Esophagus squamous epithelium (tissue), 5 donors: ENCODE measurements at regions not wholly inside any gene's neighbourhood (a gene's known extent, or its start where the extent isn't known, plus 50 kb on each side); places are given as distances from the start of the nearest gene placed in this dataset.

ENCODE experiments used
- DNase-seq: peaks from one replicate; lab custom pipeline; 2025; lab: John Stamatoyannopoulos, UW
- H3K27ac ChIP-seq, 4 donors: fragments of 200-600 bp; sonication (generic); one replicate each; pipeline ENCODE4 v1.5.1; 2016 to 2019; ENCODE audit warnings: mild to moderate bottlenecking in 1 of 4
- H3K27me3 ChIP-seq, 4 donors: fragments of 200-600 bp; sonication (generic); 1 replicate in 3 of 4; 2 replicates in 1 of 4; pipeline versions ENCODE4 v1.5.1 to v1.6.0; 2017 to 2021; ENCODE audit warnings: antibody characterized with exemption in 1 of 4
- H3K36me3 ChIP-seq, 3 donors: fragments of 200-600 bp; sonication (generic); one replicate each; pipeline ENCODE4 v1.5.1; 2016 to 2019
- H3K4me1 ChIP-seq, 3 donors: fragments of 200-600 bp; sonication (generic); one replicate each; pipeline ENCODE4 v1.5.1; 2017 to 2019
- H3K4me3 ChIP-seq, 4 donors: fragments of 200-600 bp; sonication (generic); 1 replicate in 3 of 4; 2 replicates in 1 of 4; pipeline ENCODE4 v1.5.1; 2016 to 2019; ENCODE audit warnings: mild to moderate bottlenecking in 2 of 4, moderate library complexity in 1 of 4
- H3K9me3 ChIP-seq, 3 donors: fragments of 200-600 bp; sonication (generic); one replicate each; pipeline ENCODE4 v1.5.1; 2016 to 2019
- POLR2A ChIP-seq, 4 donors: fragments of 450-650 bp; IDR thresholded peaks; one replicate each; pipeline ENCODE4 v1.6.1; 2017; ENCODE audit warnings: antibody characterized with exemption in 4 of 4, mild to moderate bottlenecking in 4 of 4, moderate library complexity in 3 of 4
- WGBS, 2 donors: methylation state at CpG; one replicate each; pipeline ENCODE4 v1.1.5; 2018; 5-methylcytosine and 5-hydroxymethylcytosine counted together
- intact Hi-C: fragments of 100-400 bp; cut with DNase I; formaldehyde crosslinking; loops from one replicate; pipeline ENCODE4 v1.15.0; 2022
- TF ChIP-seq, protein P1 (sequence below), 6 experiments: fragments of 450-650 bp in 4 of 6; fragments of 200-600 bp in 2 of 6; sonication (generic) in 2 of 6; IDR thresholded peaks; one replicate each; pipeline ENCODE4 v1.5.1; 2016 to 2019; ENCODE audit warnings: antibody characterized with exemption in 6 of 6, mild to moderate bottlenecking in 4 of 6, moderate library complexity in 4 of 6
- donor health status: DM: yes; HTN: yes; CAD: no.

DNA sequence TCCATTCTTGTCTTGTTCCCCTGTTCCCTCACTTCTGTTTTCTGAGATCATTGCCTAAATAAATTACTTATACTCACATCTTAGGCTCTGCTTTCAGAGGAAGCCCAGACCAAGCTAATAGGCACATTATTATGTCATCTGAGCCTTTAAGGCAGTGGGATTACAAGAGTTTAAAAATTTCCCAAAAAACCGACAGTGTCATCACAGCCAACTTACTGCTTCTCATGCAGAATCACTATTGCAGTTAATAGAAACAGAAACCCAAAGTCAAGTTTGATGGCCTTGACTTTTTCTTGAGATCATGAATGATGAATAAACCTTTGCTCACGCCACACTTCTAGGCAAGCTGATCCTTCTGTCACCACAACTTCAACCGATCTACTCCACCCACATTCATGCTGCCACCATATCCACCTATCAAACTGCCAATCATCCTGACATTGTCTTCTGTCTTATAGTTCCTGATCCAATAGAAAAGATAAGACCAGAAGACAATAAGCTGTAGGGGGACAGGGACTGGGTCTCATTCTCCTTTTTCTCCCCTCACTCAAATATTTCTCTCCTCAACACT, 142.7 kb upstream of the CREB1 start:
- 72% methylated on average over 3 of the region's 3 CpGs for whole genome bisulfite sequencing, 2 donors
- TF ChIP-seq POLR2A (IDR thresholded peaks at IDR 0.05) = no peak
- TF ChIP-seq, protein P1, sequence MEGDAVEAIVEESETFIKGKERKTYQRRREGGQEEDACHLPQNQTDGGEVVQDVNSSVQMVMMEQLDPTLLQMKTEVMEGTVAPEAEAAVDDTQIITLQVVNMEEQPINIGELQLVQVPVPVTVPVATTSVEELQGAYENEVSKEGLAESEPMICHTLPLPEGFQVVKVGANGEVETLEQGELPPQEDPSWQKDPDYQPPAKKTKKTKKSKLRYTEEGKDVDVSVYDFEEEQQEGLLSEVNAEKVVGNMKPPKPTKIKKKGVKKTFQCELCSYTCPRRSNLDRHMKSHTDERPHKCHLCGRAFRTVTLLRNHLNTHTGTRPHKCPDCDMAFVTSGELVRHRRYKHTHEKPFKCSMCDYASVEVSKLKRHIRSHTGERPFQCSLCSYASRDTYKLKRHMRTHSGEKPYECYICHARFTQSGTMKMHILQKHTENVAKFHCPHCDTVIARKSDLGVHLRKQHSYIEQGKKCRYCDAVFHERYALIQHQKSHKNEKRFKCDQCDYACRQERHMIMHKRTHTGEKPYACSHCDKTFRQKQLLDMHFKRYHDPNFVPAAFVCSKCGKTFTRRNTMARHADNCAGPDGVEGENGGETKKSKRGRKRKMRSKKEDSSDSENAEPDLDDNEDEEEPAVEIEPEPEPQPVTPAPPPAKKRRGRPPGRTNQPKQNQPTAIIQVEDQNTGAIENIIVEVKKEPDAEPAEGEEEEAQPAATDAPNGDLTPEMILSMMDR (IDR thresholded peaks at IDR 0.05) = no peak

DNA sequence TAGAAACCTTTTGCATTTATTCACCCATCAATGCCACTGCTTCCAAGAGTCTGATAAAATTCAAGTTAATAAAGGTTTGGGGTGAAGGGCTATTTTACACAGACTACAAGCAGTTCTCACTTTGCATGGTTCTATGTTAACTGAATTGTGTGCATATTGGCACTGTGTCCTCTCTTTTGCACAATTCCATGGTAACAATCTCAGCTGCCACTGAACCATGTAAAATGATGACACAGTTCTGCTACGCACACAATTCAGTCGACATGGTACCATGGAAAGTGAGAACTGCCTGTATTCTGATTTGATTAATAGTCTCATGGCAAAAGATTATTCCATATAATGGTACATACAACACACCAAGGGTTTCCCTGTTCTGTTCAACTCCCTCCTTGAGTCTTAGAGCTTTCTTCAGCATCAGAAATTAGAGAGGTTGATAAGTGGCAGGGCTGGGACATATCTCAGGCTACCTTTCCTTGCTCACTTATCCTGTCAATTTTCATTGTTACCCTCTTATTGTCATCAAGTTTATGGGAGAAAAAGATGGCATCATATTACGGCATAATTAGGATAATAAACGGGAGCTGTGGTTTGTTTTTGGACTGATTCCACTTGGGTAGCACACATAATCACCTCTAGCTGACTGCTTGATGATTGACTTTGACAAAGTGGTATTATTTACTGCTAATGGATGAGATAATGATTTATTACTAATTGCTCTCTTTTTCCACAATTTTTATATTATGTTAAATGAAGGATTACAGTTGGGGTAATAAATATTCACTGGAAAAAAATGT, 139.3 kb upstream of the CREB1 start:
- intact Hi-C loops = no loop called here
- Histone ChIP-seq H3K9me3 (no peaks in the 10 kb centered on the region), H3K4me3 (no peak overlapping the region), H3K36me3 (no peaks in the 10 kb centered on the region), H3K4me1 (peaks cover 0 to 8% (median 0%) of the 10 kb centered on the region in 3 donors), H3K27me3 (no peaks in the 10 kb centered on the region), H3K27ac (no peak overlapping the region)
- DNase-seq = no peak
- TF ChIP-seq, protein P1 (IDR thresholded peaks at IDR 0.05) = no peak
- no peak for TF ChIP-seq POLR2A (IDR thresholded peaks at IDR 0.05)
- WGBS, 2 donors = 69 to 73% methylated on average over 4 of the region's 4 CpGs

More for the DNA sequence above, 142.7 kb upstream of the CREB1 start:
- Histone ChIP-seq H3K36me3 (no peaks in the 10 kb centered on the region), H3K27ac (no peak overlapping the region), H3K9me3 (peaks cover 0 to 11% (median 6%) of the 10 kb centered on the region in 3 donors), H3K27me3 (no peaks in the 10 kb centered on the region), H3K4me1 (no peaks in the 10 kb centered on the region), H3K4me3 (no peak overlapping the region)
- no peak for DNase-seq
- intact Hi-C loops = no loop called here

DNA sequence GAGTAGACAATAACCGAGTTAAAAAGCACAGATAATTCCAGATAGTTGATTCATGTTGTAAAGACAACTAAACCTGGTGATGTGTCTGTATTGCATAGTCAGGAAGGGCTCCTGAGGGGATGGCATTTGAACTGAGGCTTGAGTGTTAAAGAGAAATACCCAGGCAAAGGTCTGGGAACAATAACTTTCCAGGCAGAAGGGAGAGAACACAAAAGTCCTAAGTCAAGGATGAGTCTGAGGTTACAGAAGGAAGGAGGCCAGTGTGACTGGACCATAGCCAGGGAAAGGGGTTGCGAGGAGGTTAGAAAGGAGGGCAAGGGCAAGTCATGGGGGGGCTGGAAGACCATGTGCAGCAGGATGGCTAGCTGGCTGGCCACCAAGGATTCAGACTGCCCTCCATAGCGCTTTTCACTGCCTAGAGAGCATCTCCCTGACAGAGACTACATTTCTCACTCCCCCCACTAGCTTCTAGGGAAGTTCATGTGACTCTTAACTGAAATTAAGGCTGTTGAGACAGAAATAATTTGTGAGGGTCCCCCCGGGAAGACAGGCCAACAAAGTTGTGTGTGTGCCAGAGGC, 135.5 kb upstream of the CREB1 start:
- TF ChIP-seq POLR2A (IDR thresholded peaks at IDR 0.05) = no peak
- TF ChIP-seq, protein P1 (IDR thresholded peaks at IDR 0.05) = no peak
- intact Hi-C loops = no loop called here
- H3K9me3 ChIP-seq = no peaks in the 10 kb centered on the region
- no peaks in the 10 kb centered on the region for H3K36me3 ChIP-seq
- no peak overlapping the region for H3K4me3 ChIP-seq
- no peak for DNase-seq
- WGBS, 2 donors = 43 to 54% methylated on average over 4 of the region's 4 CpGs
- H3K27me3 ChIP-seq = no peaks in the 10 kb centered on the region
- peaks cover 0 to 8% (median 0%) of the 10 kb centered on the region in 3 donors for H3K4me1 ChIP-seq
- peak overlapping the region in 2 of 4 donors; percentile 2 to 57 for H3K27ac ChIP-seq

DNA sequence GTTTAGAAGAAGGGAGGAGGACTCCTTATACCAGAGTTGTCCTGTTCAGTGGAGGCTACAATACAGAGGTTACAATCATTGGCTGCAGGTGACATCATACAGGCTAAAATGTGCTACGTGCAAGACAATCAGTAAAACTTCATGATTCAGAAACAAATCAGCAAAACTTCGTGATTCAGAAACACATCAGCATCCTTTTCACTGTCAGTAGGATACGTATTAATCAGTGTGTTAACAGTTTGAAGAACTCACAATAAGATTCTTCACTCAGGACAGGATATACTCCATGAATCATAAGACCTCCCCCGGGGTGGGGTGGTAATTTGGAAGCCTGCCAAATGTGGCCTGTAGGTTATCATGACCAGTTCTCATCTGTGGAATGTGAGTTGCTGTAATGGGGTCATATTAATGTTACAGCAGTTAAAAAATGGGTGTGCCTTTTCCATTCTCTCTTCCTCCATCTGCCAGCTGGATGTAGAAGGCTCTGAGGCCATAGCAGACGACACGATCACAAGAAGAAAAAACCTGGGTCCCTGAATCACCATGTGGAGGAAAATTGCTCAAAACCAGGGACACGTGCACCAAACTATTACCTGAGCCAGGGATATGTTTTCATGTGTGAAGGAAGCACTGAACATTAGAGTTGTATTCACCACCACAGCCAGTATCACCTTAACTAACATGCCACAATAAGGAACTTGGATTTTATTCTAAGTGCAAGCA, 134.8 kb upstream of the CREB1 start:
- Histone ChIP-seq H3K4me3 (no peak overlapping the region), H3K36me3 (no peaks in the 10 kb centered on the region), H3K9me3 (no peaks in the 10 kb centered on the region), H3K27ac (peak overlapping the region in 2 of 4 donors; percentile 2 to 69), H3K27me3 (no peaks in the 10 kb centered on the region), H3K4me1 (peaks cover 0 to 8% (median 0%) of the 10 kb centered on the region in 3 donors)
- WGBS, 2 donors = 24 to 31% methylated on average over 7 of the region's 7 CpGs
- DNase-seq = no peak
- TF ChIP-seq, protein P1 (IDR thresholded peaks at IDR 0.05) = no peak
- no peak for TF ChIP-seq POLR2A (IDR thresholded peaks at IDR 0.05)
- intact Hi-C loops = no loop called here
